ENCODE measurements at regions not wholly inside any gene's neighbourhood (a gene's known extent, or its start where the extent isn't known, plus 50 kb on each side); places are given as distances from the start of the nearest gene placed in this dataset.

DNA sequence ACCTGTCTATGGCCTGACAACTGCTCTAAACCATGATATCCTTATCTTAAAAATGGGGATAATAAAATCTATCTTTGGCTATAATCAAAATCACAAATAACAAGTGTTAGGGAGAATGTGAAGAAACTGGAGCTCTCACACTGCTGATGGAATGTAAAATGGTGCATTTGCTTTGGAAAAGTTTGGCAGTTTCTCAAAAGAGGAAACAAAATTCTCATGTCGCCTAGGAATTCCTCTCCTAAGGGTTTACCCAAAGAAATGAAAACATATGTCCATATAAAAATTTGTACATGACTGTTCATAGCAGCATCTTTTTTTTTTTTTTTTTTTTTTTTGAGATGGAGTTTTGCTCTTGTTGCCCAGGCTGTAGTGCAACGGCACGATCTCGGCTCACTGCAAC is 64.3 kb downstream of the ZNF281 start:
- no peaks in the 10 kb centered on the region for H3K9me3 ChIP-seq (ENCODE audit: low read length)
- H3K79me2 ChIP-seq (replicated peaks; ENCODE audit: insufficient read depth, low read length) = no peaks in the 10 kb centered on the region
- H3K36me3 ChIP-seq (ENCODE audit: insufficient read depth, low read length) = no peaks in the 10 kb centered on the region
- no peak overlapping the region for H2AFZ ChIP-seq (ENCODE audit: low read depth, low read length)
- no peak overlapping the region for H3K4me2 ChIP-seq (ENCODE audit: low read length)
- H3K4me3 ChIP-seq (ENCODE audit: low read length) = no peak overlapping the region
- H3K27me3 ChIP-seq (ENCODE audit: insufficient read depth, low read depth, low read length) = no peaks in the 10 kb centered on the region
- TF ChIP-seq POLR2AphosphoS5 (IDR thresholded peaks at IDR 0.05) (no peak), EP300 (conservative IDR thresholded peaks at IDR 0.05; ENCODE audit: poor library complexity, severe bottlenecking) (no peak), RAD21 (conservative IDR thresholded peaks at IDR 0.05) (no peak), EZH2 (IDR thresholded peaks at IDR 0.05; ENCODE audit: borderline replicate concordance, insufficient read depth, low read length, poor library complexity, severe bottlenecking) (no peak), TAF1 (IDR thresholded peaks at IDR 0.05; ENCODE audit: low read depth) (no peak), SMC3 (conservative IDR thresholded peaks at IDR 0.05; ENCODE audit: poor library complexity) (no peak), REST (IDR thresholded peaks at IDR 0.05; ENCODE audit: borderline replicate concordance) (no peak), MXI1 (conservative IDR thresholded peaks at IDR 0.05; ENCODE audit: poor library complexity, severe bottlenecking) (no peak), CTCF (IDR thresholded peaks at IDR 0.05; ENCODE audit: poor library complexity, severe bottlenecking) (no peak)
- H3K27ac ChIP-seq (ENCODE audit: low read length) = no peak overlapping the region
- no peaks in the 10 kb centered on the region for H3F3A ChIP-seq (ENCODE audit: insufficient read depth, low read length, poor library complexity, severe bottlenecking)
- no peak overlapping the region for H3K9ac ChIP-seq (ENCODE audit: low read length)
- no peaks in the 10 kb centered on the region for H4K20me1 ChIP-seq (ENCODE audit: insufficient read depth)
- H3K9me2 ChIP-seq (ENCODE audit: insufficient read depth, low read length) = no peaks in the 10 kb centered on the region

- no peak overlapping the region for H3K4me2 ChIP-seq (ENCODE audit: low read length)
- no peak for TF ChIP-seq SMC3 (conservative IDR thresholded peaks at IDR 0.05; ENCODE audit: poor library complexity)
- no peak for TF ChIP-seq POLR2AphosphoS5 (IDR thresholded peaks at IDR 0.05)
- TF ChIP-seq CTCF (IDR thresholded peaks at IDR 0.05; ENCODE audit: poor library complexity, severe bottlenecking) = no peak
- no peak for TF ChIP-seq EZH2 (IDR thresholded peaks at IDR 0.05; ENCODE audit: borderline replicate concordance, insufficient read depth, low read length, poor library complexity, severe bottlenecking)
- TF ChIP-seq REST (IDR thresholded peaks at IDR 0.05; ENCODE audit: borderline replicate concordance) = no peak
- no peak for TF ChIP-seq RAD21 (conservative IDR thresholded peaks at IDR 0.05)
- TF ChIP-seq MXI1 (conservative IDR thresholded peaks at IDR 0.05; ENCODE audit: poor library complexity, severe bottlenecking) = no peak
- no peak for TF ChIP-seq TAF1 (IDR thresholded peaks at IDR 0.05; ENCODE audit: low read depth)
- no peak overlapping the region for H3K27ac ChIP-seq (ENCODE audit: low read length)
- H3F3A ChIP-seq (ENCODE audit: insufficient read depth, low read length, poor library complexity, severe bottlenecking) = no peaks in the 10 kb centered on the region
- H4K20me1 ChIP-seq (ENCODE audit: insufficient read depth) = no peaks in the 10 kb centered on the region
- H2AFZ ChIP-seq (ENCODE audit: low read depth, low read length) = no peak overlapping the region
- H3K79me2 ChIP-seq (replicated peaks; ENCODE audit: insufficient read depth, low read length) = no peaks in the 10 kb centered on the region
- H3K9me2 ChIP-seq (ENCODE audit: insufficient read depth, low read length) = no peaks in the 10 kb centered on the region
- no peak overlapping the region for H3K9ac ChIP-seq (ENCODE audit: low read length)
- no peaks in the 10 kb centered on the region for H3K36me3 ChIP-seq (ENCODE audit: insufficient read depth, low read length)
- no peak overlapping the region for H3K4me3 ChIP-seq (ENCODE audit: low read length)
- no peaks in the 10 kb centered on the region for H3K27me3 ChIP-seq (ENCODE audit: insufficient read depth, low read depth, low read length)
- no peaks in the 10 kb centered on the region for H3K9me3 ChIP-seq (ENCODE audit: low read length)
Observed at GRCh38 chr1:200343874-200344273, 66.0 kb downstream of the ZNF281 start.

All from neural cell (in vitro differentiated cells).